Fibroblast of gingiva (primary cell): ENCODE measurements at regions not wholly inside any gene's neighbourhood (a gene's known extent, or its start where the extent isn't known, plus 50 kb on each side); places are given as distances from the start of the nearest gene placed in this dataset.
"Not testable (repeated sequence)": the region's sequence is repeated elsewhere in the genome, so short reads cannot be mapped to it uniquely, and the experiment has no call there.

Experiments
- DNase-seq: peaks from one replicate; pipeline ENCODE4 v3.0.0-alpha.2; 2011; ENCODE audit warnings: low read depth

GRCh38 chr1:168825820-168826219, 96.8 kb upstream of the DPT start:
- no peak for DNase-seq

GRCh38 chr1:168826269-168826668, 97.3 kb upstream of the DPT start:
- no peak for DNase-seq

GRCh38 chr1:168827557-168827956, 98.6 kb upstream of the DPT start:
- DNase-seq = no peak

GRCh38 chr1:168829876-168830275, 100.9 kb upstream of the DPT start:
- no peak for DNase-seq

- no peak for DNase-seq
These were observed 101.6 kb upstream of the DPT start for GRCh38 chr1:168830562-168830961.

- no peak for DNase-seq
These were observed 103.7 kb upstream of the DPT start for GRCh38 chr1:168832661-168833060.

- DNase-seq = no peak
These were observed 104.4 kb upstream of the DPT start for GRCh38 chr1:168833362-168833761.

- DNase-seq = no peak
These were observed 104.8 kb upstream of the DPT start for GRCh38 chr1:168833801-168834224.

GRCh38 chr1:168834225-168834872, 105.3 kb upstream of the DPT start:
- no peak for DNase-seq

- DNase-seq = no peak
These were observed 106.2 kb upstream of the DPT start for GRCh38 chr1:168835176-168835575.

- DNase-seq = no peak
These were observed 106.8 kb upstream of the DPT start for GRCh38 chr1:168835791-168836190.

- no peak for DNase-seq
These were observed 107.5 kb upstream of the DPT start for GRCh38 chr1:168836469-168836868.

GRCh38 chr1:168837230-168837629, 108.2 kb upstream of the DPT start:
- DNase-seq = not testable (repeated sequence)

GRCh38 chr1:168842306-168842705, 113.3 kb upstream of the DPT start:
- no peak for DNase-seq

GRCh38 chr1:168842916-168843315, 113.9 kb upstream of the DPT start:
- DNase-seq = no peak

GRCh38 chr1:168843401-168843800, 114.4 kb upstream of the DPT start:
- DNase-seq = no peak

- no peak for DNase-seq
These were observed 114.9 kb upstream of the DPT start for GRCh38 chr1:168843950-168844349.

GRCh38 chr1:168845140-168845539, 116.1 kb upstream of the DPT start:
- no peak for DNase-seq

- no peak for DNase-seq
These were observed 119.0 kb upstream of the DPT start for GRCh38 chr1:168848051-168848450.

GRCh38 chr1:168861421-168862004, 132.5 kb upstream of the DPT start:
- no peak for DNase-seq

GRCh38 chr1:168863772-168864171, 134.8 kb upstream of the DPT start:
- DNase-seq = no peak

- no peak for DNase-seq
These were observed 135.3 kb upstream of the DPT start for GRCh38 chr1:168864266-168864665.

GRCh38 chr1:168865850-168866620, 137.0 kb upstream of the DPT start:
- DNase-seq = no peak
